Activated CD4-positive, alpha-beta T cell treated with anti-CD3 and anti-CD28 coated beads, Interleukin-2, amount 10 ng/mL, durations not matched to agents 24 days and 14 days (primary cell): ENCODE measurements at regions not wholly inside any gene's neighbourhood (a gene's known extent, or its start where the extent isn't known, plus 50 kb on each side); places are given as distances from the start of the nearest gene placed in this dataset.
"Not testable (repeated sequence)": the region's sequence is repeated elsewhere in the genome, so short reads cannot be mapped to it uniquely, and the experiment has no call there.

Experiments used
- DNase-seq: peaks from one replicate; pipeline ENCODE4 v3.0.0; 2022
- H3K27ac Mint-ChIP-seq: one replicate; pipeline ENCODE4 v1.8.0; 2022; ENCODE audit warnings: mild to moderate bottlenecking, mixed read lengths
- H3K27me3 Mint-ChIP-seq: one replicate; pipeline ENCODE4 v1.8.0; 2022; ENCODE audit warnings: mixed read lengths
- H3K36me3 Mint-ChIP-seq: one replicate; pipeline ENCODE4 v1.8.0; 2022; ENCODE audit warnings: low read depth, mild to moderate bottlenecking, mixed read lengths
- H3K4me1 Mint-ChIP-seq: one replicate; pipeline ENCODE4 v1.8.0; 2021; ENCODE audit warnings: mixed read lengths
- H3K4me3 Mint-ChIP-seq: one replicate; pipeline ENCODE4 v1.8.0; 2022; ENCODE audit warnings: mild to moderate bottlenecking, moderate library complexity, mixed read lengths
- H3K9me3 Mint-ChIP-seq: one replicate; pipeline ENCODE4 v1.8.0; 2021; ENCODE audit warnings: mixed read lengths
- intact Hi-C: fragments of 100-400 bp; cut with micrococcal nuclease; formaldehyde crosslinking; loops from one replicate; pipeline ENCODE4 v1.15.1; 2023

DNA sequence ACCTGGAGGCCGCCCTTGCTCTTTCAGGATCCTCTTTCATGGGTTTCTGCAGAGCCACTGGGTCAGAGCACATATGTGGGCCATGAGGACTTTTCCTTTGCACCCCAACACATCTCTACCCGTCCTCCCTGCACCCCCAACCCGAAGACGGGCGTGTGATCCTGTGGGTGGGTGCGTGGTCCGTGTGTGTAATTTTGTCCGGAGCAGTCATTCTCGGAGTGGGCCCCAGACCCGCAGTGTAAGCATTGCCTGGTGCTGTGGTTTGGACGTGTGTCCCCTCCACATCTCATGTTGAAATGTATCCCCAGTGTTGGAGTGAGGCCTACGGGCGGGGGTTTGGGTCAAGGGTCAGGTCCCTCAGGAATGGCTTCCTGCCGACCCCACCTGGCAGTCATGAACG is 203.9 kb upstream of the ZNF469 start:
- H3K27ac Mint-ChIP-seq, DNase-seq, H3K9me3 Mint-ChIP-seq, H3K36me3 Mint-ChIP-seq, H3K4me3 Mint-ChIP-seq, intact Hi-C loops, H3K27me3 Mint-ChIP-seq, H3K4me1 Mint-ChIP-seq: not testable (repeated sequence)

DNA sequence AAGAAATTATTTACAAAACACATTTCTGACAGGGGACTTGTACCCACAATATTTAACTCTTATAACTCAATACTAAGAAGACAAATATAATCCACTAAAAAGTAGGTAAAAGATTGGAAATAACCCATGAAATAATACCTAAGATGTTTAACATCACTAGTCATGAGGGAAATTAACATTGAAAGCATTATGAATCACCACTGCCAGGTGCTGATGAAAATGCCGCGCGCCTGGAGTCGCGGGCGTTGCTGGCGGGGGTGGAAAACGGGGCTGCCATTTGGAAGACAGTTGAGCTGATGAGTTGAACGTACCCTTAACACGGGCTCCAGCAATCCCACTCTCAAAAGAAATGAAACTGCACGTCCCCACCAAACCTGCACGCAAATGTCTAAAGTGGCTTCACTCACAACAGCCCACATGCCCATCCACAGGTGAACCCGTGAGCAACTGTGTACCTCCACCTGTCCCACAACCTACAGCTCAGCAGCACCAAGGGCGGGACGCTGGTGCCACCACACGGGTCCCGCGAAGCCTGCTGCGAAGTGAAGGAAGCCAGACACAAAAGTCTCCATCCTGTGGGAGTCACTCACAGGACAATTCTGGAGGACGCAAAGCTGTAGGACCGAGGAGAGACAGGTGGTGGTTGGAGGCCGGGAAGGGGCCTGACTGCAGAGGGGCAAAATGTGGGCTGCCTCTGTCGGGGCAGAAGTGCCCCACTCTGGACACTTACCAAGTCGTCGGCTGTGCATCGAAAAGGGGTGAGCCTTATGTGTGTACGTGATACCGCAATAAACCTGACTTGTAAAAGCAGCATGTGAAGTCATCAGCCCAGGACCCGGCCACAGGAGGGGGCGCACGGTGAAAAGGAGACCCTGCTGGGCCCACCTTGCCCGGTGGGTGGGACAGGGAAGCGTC is 199.5 kb upstream of the ZNF469 start:
- peaks cover 12% of the 10 kb centered on the region for H3K9me3 Mint-ChIP-seq
- H3K36me3 Mint-ChIP-seq, intact Hi-C loops, H3K4me1 Mint-ChIP-seq, H3K4me3 Mint-ChIP-seq, H3K27ac Mint-ChIP-seq, H3K27me3 Mint-ChIP-seq, DNase-seq: not testable (repeated sequence)

DNA sequence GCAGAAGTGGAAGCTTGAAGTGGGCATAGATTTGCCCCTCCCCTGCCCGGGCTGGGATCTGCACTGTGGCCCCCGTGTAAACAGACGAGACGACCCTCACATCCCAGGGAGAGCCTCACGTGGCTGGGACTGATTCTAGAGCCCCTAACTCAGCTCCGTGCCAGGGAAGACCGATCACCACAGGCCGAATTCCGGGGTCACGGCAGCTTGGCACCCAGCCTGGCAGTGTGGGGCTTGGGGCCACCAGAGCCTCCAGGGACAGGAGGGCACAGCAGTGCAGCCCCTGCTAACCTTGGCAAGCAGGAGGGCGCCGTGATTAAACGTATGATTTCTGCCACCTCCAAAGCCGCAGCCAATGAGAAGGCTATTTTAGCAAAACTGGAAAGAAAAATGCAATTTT is 198.7 kb upstream of the ZNF469 start:
- H3K36me3 Mint-ChIP-seq, intact Hi-C loops, H3K4me3 Mint-ChIP-seq, H3K27ac Mint-ChIP-seq, H3K27me3 Mint-ChIP-seq, H3K4me1 Mint-ChIP-seq, DNase-seq: not testable (repeated sequence)
- H3K9me3 Mint-ChIP-seq, result peaks cover 12% of the 10 kb centered on the region

DNA sequence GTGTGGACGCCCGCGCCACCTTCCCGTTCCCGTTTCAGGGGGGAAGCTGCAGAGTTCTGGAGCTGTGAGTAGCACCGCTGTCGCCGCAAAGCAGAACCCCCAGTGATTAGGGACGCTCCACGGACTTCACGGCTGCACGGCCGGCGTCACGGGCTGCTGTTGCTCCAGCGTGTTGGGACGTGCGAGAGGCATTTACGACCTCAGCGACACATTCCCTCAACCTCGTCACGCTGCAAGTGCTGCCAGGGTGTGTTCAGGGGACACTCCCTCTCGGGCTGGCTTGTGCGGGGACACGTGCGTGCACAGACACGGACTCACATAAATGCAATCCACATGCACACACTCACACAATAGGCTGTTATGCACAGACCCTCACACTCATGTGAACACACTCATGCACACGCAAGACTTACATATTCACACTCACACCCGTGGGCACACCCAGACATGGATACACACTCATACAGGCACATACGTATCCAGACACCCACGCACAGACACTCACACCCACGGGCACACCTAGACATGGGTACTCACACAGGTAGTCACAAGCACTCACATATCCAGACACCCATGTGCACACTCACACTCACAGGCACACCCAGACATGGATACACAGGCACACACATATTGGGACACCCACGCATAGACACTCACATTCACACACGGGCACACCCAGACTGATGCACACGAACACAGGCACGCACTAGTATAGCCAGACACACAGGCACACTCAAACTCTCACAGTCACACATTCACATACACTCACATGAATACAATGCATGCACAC is 198.0 kb upstream of the ZNF469 start:
- H3K27me3 Mint-ChIP-seq, H3K4me3 Mint-ChIP-seq, H3K27ac Mint-ChIP-seq, DNase-seq, H3K36me3 Mint-ChIP-seq, intact Hi-C loops, H3K4me1 Mint-ChIP-seq: not testable (repeated sequence)
- H3K9me3 Mint-ChIP-seq, result peaks cover 12% of the 10 kb centered on the region

DNA sequence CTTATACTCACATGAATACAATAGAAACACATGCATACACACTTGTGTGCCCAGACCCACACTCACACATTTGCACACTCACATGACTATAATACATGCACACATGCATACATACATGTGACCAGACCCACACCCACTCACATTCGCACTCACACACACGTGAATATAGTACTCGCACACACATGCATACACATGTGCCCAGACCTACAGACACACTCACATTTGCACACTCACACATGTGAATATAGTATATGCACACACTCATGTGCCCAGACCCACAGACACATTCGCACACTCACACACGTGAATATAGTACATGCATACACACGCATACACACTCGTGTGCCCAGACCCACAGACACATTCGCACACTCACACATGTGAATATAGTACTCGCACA is 197.4 kb upstream of the ZNF469 start:
- intact Hi-C loops, H3K27me3 Mint-ChIP-seq, H3K4me3 Mint-ChIP-seq: not testable (repeated sequence)

DNA sequence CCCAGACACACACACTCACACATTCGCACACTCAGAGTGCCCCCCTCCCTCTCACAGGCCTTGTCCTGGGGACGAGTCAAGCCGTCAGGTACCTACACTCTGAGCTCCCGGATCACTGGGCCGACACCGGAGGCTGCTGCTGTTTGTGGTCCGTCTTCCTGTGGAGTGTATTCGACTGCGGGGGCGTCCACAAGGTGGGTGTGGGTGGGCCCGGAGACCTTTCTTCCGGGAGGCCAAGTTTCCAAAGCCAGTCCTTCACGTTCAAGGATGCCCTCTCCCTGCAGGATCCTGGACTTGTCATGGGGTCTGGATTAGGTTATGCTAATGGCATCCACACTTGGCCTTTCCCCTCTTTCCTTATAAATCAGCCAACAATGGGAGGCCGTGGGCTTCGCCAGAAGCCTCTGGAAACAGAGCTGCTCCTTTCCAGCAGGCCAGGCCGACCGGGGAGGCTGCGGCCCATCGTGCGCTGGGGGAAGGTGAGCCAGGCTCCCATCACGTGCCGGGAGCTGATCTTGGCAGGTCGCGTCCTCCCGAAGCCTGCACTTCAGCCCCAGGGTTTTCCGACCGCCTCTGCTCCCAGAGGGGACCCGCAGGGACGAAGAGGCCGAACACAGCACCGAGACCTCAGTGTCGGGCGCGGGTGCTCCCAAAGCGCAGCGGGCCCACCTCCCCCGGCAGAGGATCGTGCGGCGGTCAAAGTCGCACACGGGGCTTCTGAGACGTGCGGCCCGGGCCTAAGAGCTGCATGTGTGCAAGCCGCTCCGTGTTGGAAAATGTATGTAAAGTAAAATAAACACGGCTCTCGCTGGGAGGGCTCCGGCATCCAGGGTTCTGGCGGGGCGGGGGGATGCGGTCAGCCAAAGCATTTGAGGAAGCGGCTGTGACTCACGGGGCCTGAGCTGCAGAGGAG is 196.5 kb upstream of the ZNF469 start:
- H3K9me3 Mint-ChIP-seq, result peaks cover 12% of the 10 kb centered on the region
- DNase-seq, H3K27ac Mint-ChIP-seq, intact Hi-C loops, H3K36me3 Mint-ChIP-seq, H3K4me3 Mint-ChIP-seq, H3K4me1 Mint-ChIP-seq, H3K27me3 Mint-ChIP-seq: not testable (repeated sequence)

More for the DNA sequence above, 197.4 kb upstream of the ZNF469 start:
- not testable (repeated sequence) for H3K4me1 Mint-ChIP-seq, H3K27ac Mint-ChIP-seq, DNase-seq, H3K36me3 Mint-ChIP-seq
- peaks cover 12% of the 10 kb centered on the region for H3K9me3 Mint-ChIP-seq

DNA sequence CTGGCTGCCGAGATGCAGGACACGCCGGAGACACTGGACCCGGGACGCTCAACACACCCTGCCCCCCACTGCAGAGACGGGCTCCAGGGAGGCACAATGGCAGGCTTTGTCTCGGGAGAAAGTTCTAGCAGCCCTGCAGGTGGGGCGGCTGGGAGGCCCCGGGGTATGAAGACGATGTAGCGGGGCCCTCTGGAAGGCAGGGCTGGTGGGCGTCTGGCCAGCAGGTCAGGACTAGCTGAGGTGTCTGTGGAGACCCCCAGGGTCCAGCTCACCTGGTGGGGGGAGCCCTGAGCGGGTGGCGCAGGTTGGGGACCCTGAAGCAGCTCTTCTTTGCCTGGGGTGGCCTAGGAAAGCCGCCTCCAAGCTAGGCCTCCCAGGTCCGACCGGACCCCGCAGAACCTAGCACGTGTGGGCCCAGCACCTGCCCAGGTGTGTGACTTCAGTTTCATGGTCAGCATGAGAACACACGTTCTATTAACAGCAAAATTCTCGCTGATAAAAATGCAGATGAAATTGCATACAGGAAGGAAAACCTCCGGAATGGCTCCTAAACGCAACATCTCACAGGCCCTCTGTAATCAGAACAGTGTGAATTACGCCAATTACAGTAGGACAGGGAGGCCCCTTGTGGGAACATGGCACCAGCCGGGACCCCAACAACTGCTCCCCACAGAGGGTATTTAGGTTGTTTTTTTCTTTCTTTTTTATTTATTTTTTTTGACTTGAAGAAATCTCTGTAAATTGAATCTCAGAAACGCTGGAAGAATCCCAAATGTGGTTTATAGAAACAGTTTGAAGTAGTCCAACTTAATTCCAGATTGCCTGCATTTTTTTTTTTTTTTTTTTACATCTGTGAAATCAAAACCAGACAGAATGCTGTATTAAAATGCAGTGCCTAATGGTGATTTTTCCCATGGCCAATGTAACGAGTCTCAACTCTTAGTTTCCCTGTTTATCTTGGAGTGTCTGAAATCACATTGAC is 195.6 kb upstream of the ZNF469 start:
- H3K4me1 Mint-ChIP-seq, intact Hi-C loops: not testable (repeated sequence)

DNA sequence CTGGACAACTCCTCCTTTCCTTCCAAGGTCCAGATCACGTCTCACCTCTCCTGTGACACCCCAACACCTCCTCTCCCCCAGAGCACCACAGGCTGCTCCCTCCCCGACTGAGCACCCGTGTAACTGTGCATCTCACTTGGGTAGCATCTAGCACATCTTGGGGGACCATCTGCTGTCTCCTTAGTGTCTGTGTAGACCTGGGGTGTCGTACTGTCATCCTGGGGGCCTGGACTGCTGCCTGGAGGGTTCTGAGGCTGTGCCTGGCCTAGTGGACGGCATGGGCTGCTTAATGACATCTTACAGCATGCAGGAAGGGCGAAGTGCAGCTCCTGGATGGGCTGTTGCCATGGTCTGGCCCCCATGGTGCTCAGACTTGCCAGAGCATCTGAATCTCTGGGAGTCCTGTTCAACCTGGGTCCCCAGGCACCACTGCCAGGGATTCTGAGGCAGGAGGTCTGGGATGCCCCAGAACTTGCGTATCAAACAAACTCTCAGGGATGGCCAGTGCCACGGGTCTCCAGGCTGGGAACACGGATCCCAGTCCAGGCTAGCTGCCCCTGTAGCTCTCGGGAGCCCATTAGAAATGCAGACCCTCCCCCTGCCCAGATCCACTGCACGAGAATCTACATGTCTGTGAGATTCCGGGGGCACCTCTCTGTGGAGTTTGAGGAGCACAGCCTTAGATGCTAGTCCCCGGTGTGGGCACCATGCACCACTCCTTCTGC is 194.4 kb upstream of the ZNF469 start:
- H3K27ac Mint-ChIP-seq, DNase-seq, H3K4me1 Mint-ChIP-seq, H3K36me3 Mint-ChIP-seq, intact Hi-C loops, H3K4me3 Mint-ChIP-seq, H3K27me3 Mint-ChIP-seq: not testable (repeated sequence)
- H3K9me3 Mint-ChIP-seq, result peaks cover 17% of the 10 kb centered on the region

More for the DNA sequence above, 195.6 kb upstream of the ZNF469 start:
- H3K27me3 Mint-ChIP-seq, H3K4me3 Mint-ChIP-seq, DNase-seq, H3K36me3 Mint-ChIP-seq, H3K27ac Mint-ChIP-seq: not testable (repeated sequence)
- H3K9me3 Mint-ChIP-seq, result peaks cover 12% of the 10 kb centered on the region

DNA sequence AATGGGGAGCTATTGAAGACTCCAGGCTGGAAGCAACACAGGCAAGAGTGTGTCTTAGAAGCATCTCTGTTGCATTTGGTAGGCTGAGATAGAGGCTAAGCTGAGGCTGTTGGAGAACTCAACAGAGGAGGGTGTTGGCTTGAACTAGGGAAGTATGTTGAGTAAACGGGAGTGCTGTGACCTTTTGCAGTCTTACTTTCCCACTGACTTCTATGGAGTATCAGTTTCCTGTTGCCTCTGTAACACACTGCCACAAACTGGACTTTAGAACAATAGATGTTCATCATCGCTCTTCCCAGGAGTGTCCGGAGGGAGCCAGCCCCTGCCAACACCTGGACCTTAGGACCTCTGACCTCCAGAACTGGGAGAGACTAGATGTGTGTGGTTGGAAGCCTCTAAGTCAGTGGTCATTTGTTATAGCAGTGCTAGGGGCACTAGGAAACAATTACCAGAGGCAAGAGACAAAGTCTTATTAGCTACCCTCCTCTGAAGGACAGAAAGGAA is 192.1 kb upstream of the ZNF469 start:
- DNase-seq, H3K4me3 Mint-ChIP-seq, H3K27me3 Mint-ChIP-seq, H3K4me1 Mint-ChIP-seq, intact Hi-C loops, H3K9me3 Mint-ChIP-seq, H3K36me3 Mint-ChIP-seq, H3K27ac Mint-ChIP-seq: not testable (repeated sequence)

DNA sequence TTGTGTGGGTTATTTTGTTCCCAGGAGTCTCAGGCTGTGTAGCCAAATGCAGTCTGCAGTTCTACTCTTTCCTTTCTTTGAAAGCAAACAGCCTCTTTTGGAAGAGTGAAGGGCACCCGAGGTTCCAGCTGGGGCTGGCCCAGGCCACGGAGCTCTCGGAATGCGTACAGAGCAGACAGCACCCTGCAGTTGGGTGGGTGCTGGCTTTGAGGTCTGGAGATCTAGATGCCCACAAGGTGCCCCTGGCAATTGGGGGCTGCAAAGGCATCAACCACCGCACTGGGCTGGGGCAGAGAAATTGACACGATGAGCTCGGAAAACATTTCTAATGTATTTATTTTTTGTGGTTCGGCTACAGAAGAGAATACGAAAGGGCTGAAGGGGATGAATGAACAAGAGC is 191.6 kb upstream of the ZNF469 start:
- intact Hi-C loops, H3K4me1 Mint-ChIP-seq, DNase-seq, H3K27me3 Mint-ChIP-seq, H3K36me3 Mint-ChIP-seq, H3K27ac Mint-ChIP-seq, H3K4me3 Mint-ChIP-seq, H3K9me3 Mint-ChIP-seq: not testable (repeated sequence)

DNA sequence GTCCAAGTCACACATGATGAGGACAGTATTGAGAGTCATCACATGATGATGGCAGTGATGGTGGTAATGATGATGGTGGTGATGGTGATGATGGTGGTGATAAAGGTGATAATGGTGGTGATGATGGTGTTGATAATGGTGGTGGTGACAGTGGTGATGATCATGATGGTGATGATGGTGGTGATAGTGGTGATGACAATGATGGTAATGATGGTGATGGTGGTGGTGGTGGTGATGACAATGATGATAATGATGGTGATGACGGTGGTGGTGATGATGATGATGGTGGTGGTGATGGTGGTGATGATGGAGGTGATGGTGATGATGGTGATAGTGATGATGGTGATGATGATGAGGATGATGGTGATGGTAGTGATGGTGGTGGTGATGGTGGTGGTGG is 190.2 kb upstream of the ZNF469 start:
- Mint-ChIP-seq H3K27me3 (no peaks in the 10 kb centered on the region), H3K36me3 (no peaks in the 10 kb centered on the region), H3K9me3 (peaks cover 5% of the 10 kb centered on the region), H3K4me3 (no peak overlapping the region), H3K27ac (no peak overlapping the region), H3K4me1 (no peaks in the 10 kb centered on the region)
- no peak for DNase-seq
- intact Hi-C loops, result no loop called here

DNA sequence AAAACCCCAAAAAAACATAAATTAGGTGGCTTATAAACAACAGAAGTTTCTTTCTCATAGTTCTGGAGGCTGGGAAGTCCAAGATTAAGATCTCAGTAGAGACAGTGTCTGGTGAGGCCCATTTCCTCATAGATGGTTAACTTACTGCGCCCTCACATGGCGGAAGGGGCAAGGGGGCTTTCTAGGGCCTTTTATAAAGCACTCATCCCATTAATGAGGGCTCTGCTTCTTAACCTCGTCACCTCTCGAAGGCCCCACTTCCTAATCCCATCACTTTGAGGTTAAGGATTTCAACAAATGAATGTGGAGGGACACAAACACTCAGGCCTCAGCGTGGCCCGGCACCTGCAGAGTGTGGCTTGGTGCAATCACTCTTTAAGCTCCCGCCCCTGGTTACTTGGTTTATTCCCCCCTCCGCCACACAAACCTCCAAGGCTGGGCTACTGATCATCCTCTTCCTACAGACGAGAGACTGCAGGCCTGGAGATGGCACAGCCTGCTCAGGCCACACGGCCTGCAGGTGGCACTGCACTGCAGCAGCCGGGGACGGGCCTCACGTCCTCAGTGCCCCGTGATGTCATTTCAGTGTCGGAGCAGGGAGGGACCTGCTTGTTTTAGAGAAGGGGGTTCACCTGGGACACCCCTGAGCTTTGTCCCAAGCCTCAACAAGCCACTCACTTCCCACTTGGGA is 188.9 kb upstream of the ZNF469 start:
- intact Hi-C loops, result loop anchor here (2.0 kb wide), 1 partner anchor 243 kb away; no protein-coding TSS in a partner anchor
- H3K4me3 Mint-ChIP-seq, H3K27me3 Mint-ChIP-seq, H3K9me3 Mint-ChIP-seq, H3K4me1 Mint-ChIP-seq, H3K36me3 Mint-ChIP-seq, H3K27ac Mint-ChIP-seq: not testable (repeated sequence)
- DNase-seq, result peak; percentile 74
